Suppressor macrophage (primary cell): ENCODE measurements at regions not wholly inside any gene's neighbourhood (a gene's known extent, or its start where the extent isn't known, plus 50 kb on each side); places are given as distances from the start of the nearest gene placed in this dataset.
"Not testable (repeated sequence)": the region's sequence is repeated elsewhere in the genome, so short reads cannot be mapped to it uniquely, and the experiment has no call there.

Source experiments
- DNase-seq, 4 experiments: peaks; one replicate each; pipeline ENCODE4 v3.0.0-alpha.2; 2020 to 2022

GRCh38 chr2:236348279-236348678 is 84.1 kb upstream of the ASB18 start:
- DNase-seq = no peak

GRCh38 chr2:236348976-236349375 is 84.8 kb upstream of the ASB18 start:
- no peak for DNase-seq

GRCh38 chr2:236350426-236350825 is 86.2 kb upstream of the ASB18 start:
- no peak for DNase-seq

- no peak for DNase-seq
Measured at GRCh38 chr2:236351966-236352525, 87.8 kb upstream of the ASB18 start.

GRCh38 chr2:236352761-236353593 is 88.8 kb upstream of the ASB18 start:
- peak; percentile 52 to 66 (median 57) for DNase-seq

- no peak for DNase-seq
Measured at GRCh38 chr2:236353594-236353942, 89.4 kb upstream of the ASB18 start.

GRCh38 chr2:236354056-236354940 is 90.1 kb upstream of the ASB18 start:
- DNase-seq = no peak

- no peak for DNase-seq
Measured at GRCh38 chr2:236354973-236355595, 90.9 kb upstream of the ASB18 start.

GRCh38 chr2:236355911-236356310 is 91.7 kb upstream of the ASB18 start:
- DNase-seq = no peak

- not testable (repeated sequence) for DNase-seq
Measured at GRCh38 chr2:236356321-236356720, 92.1 kb upstream of the ASB18 start.

GRCh38 chr2:236358482-236358881 is 94.3 kb upstream of the ASB18 start:
- DNase-seq = not testable (repeated sequence)

GRCh38 chr2:236359426-236360045 is 95.3 kb upstream of the ASB18 start:
- DNase-seq = no peak

- DNase-seq = no peak
Measured at GRCh38 chr2:236360496-236360895, 96.3 kb upstream of the ASB18 start.

GRCh38 chr2:236363711-236364277 is 99.6 kb upstream of the ASB18 start:
- DNase-seq = no peak

- no peak for DNase-seq
Measured at GRCh38 chr2:236365258-236366048, 101.2 kb upstream of the ASB18 start.

- no peak for DNase-seq
Measured at GRCh38 chr2:236366049-236366387, 101.8 kb upstream of the ASB18 start.

GRCh38 chr2:236366397-236366796 is 102.2 kb upstream of the ASB18 start:
- DNase-seq = peak in 1 of 4 experiments; percentile 7

GRCh38 chr2:236367506-236368289 is 103.5 kb upstream of the ASB18 start:
- no peak for DNase-seq

GRCh38 chr2:236369661-236370062 is 105.5 kb upstream of the ASB18 start:
- DNase-seq = no peak

GRCh38 chr2:236370847-236371409 is 106.7 kb upstream of the ASB18 start:
- DNase-seq = no peak
